ENCODE measurements at regions not wholly inside any gene's neighbourhood (a gene's known extent, or its start where the extent isn't known, plus 50 kb on each side); places are given as distances from the start of the nearest gene placed in this dataset.

- no peak overlapping the region for H3K27ac ChIP-seq (replicated peaks)
- no peak for DNase-seq (ENCODE audit: low read depth in 1 of 2, low spot score in 1 of 2)
- no peaks in the 10 kb centered on the region for H3K27me3 ChIP-seq (ENCODE audit: insufficient read depth, poor library complexity, severe bottlenecking)
- no peak for TF ChIP-seq SPI1 (IDR thresholded peaks at IDR 0.05; ENCODE audit: borderline replicate concordance, low read depth)
- TF ChIP-seq, protein P1, sequence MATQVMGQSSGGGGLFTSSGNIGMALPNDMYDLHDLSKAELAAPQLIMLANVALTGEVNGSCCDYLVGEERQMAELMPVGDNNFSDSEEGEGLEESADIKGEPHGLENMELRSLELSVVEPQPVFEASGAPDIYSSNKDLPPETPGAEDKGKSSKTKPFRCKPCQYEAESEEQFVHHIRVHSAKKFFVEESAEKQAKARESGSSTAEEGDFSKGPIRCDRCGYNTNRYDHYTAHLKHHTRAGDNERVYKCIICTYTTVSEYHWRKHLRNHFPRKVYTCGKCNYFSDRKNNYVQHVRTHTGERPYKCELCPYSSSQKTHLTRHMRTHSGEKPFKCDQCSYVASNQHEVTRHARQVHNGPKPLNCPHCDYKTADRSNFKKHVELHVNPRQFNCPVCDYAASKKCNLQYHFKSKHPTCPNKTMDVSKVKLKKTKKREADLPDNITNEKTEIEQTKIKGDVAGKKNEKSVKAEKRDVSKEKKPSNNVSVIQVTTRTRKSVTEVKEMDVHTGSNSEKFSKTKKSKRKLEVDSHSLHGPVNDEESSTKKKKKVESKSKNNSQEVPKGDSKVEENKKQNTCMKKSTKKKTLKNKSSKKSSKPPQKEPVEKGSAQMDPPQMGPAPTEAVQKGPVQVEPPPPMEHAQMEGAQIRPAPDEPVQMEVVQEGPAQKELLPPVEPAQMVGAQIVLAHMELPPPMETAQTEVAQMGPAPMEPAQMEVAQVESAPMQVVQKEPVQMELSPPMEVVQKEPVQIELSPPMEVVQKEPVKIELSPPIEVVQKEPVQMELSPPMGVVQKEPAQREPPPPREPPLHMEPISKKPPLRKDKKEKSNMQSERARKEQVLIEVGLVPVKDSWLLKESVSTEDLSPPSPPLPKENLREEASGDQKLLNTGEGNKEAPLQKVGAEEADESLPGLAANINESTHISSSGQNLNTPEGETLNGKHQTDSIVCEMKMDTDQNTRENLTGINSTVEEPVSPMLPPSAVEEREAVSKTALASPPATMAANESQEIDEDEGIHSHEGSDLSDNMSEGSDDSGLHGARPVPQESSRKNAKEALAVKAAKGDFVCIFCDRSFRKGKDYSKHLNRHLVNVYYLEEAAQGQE (IDR thresholded peaks at IDR 0.05; ENCODE audit: insufficient replicate concordance, low read depth) = no peak
- TF ChIP-seq GABPA (IDR thresholded peaks at IDR 0.05; ENCODE audit: low read depth) = no peak
- TF ChIP-seq POLR2AphosphoS5 (IDR thresholded peaks at IDR 0.05; ENCODE audit: low read depth) = no peak
- no peak for TF ChIP-seq CTCF (IDR thresholded peaks at IDR 0.05; ENCODE audit: insufficient read depth, low read length)
- no peak overlapping the region for H3K4me3 ChIP-seq (replicated peaks; ENCODE audit: insufficient read depth, low read length)
These were observed 449.5 kb downstream of the PLPP3 start for GRCh38 chr1:56129837-56130236.

- H3K27ac ChIP-seq (replicated peaks) = no peak overlapping the region
These were observed 454.0 kb downstream of the PLPP3 start for GRCh38 chr1:56125316-56125715.

GRCh38 chr1:56123826-56124225 is 455.5 kb downstream of the PLPP3 start:
- no peak for DNase-seq (ENCODE audit: low read depth in 1 of 2, low spot score in 1 of 2)
- Histone ChIP-seq H3K27me3 (ENCODE audit: insufficient read depth, poor library complexity, severe bottlenecking) (no peaks in the 10 kb centered on the region), H3K27ac (replicated peaks) (no peak overlapping the region), H3K4me3 (replicated peaks; ENCODE audit: insufficient read depth, low read length) (no peak overlapping the region)
- TF ChIP-seq, protein P1 (IDR thresholded peaks at IDR 0.05; ENCODE audit: insufficient replicate concordance, low read depth) = no peak
- TF ChIP-seq GABPA (IDR thresholded peaks at IDR 0.05; ENCODE audit: low read depth) (no peak), POLR2AphosphoS5 (IDR thresholded peaks at IDR 0.05; ENCODE audit: low read depth) (no peak), CTCF (IDR thresholded peaks at IDR 0.05; ENCODE audit: insufficient read depth, low read length) (no peak), SPI1 (IDR thresholded peaks at IDR 0.05; ENCODE audit: borderline replicate concordance, low read depth) (no peak)

More at GRCh38 chr1:56125316-56125715, 454.0 kb downstream of the PLPP3 start:
- no peak for DNase-seq (ENCODE audit: low read depth in 1 of 2, low spot score in 1 of 2)
- Histone ChIP-seq H3K27me3 (ENCODE audit: insufficient read depth, poor library complexity, severe bottlenecking) (no peaks in the 10 kb centered on the region), H3K4me3 (replicated peaks; ENCODE audit: insufficient read depth, low read length) (no peak overlapping the region)
- TF ChIP-seq POLR2AphosphoS5 (IDR thresholded peaks at IDR 0.05; ENCODE audit: low read depth) (no peak), GABPA (IDR thresholded peaks at IDR 0.05; ENCODE audit: low read depth) (no peak), SPI1 (IDR thresholded peaks at IDR 0.05; ENCODE audit: borderline replicate concordance, low read depth) (no peak)
- TF ChIP-seq, protein P1 (IDR thresholded peaks at IDR 0.05; ENCODE audit: insufficient replicate concordance, low read depth) = no peak
